Loucy (cell line): ENCODE measurements at regions not wholly inside any gene's neighbourhood (a gene's known extent, or its start where the extent isn't known, plus 50 kb on each side); places are given as distances from the start of the nearest gene placed in this dataset.

Experiments
- CTCF ChIP-seq: fragments of 200-600 bp; sonication (generic); conservative IDR thresholded peaks from 2 replicates; pipeline ENCODE4 v1.5.1; 2014; ENCODE audit warnings: mild to moderate bottlenecking, antibody characterized with exemption, low read length
- EZH2phosphoT487 ChIP-seq: fragments of 200-600 bp; IDR thresholded peaks from 2 replicates; pipeline ENCODE4 v1.6.1; 2018; ENCODE audit warnings: antibody characterized with exemption, mild to moderate bottlenecking, moderate library complexity, borderline replicate concordance

GRCh38 chr12:124123296-124124000 is 150.4 kb downstream of the ZNF664 start:
- TF ChIP-seq CTCF (no peak), EZH2phosphoT487 (no peak)
